ENCODE measurements at regions not wholly inside any gene's neighbourhood (a gene's known extent, or its start where the extent isn't known, plus 50 kb on each side); places are given as distances from the start of the nearest gene placed in this dataset.

DNA sequence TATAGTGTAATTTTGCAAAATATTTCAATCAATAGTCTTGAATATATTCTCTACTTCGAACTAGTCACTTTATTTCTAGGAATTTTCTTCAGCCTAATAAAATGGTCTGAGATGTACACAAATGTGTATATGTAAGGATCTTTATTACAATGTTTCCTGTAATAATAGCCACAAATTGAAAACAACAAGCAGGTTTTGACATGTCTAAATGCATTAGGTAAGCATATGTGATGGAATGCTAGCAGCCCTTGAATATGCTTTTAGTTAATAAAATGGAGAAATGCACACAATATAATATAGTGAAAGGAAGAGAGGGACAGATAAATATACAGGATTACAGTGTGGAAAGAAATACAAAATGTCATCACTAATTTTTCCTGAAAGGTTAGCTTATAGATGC is 196.5 kb upstream of the IRX5 start:
- no peak for TF ChIP-seq ZC3H11A (IDR thresholded peaks at IDR 0.05)
- TF ChIP-seq, protein P1, sequence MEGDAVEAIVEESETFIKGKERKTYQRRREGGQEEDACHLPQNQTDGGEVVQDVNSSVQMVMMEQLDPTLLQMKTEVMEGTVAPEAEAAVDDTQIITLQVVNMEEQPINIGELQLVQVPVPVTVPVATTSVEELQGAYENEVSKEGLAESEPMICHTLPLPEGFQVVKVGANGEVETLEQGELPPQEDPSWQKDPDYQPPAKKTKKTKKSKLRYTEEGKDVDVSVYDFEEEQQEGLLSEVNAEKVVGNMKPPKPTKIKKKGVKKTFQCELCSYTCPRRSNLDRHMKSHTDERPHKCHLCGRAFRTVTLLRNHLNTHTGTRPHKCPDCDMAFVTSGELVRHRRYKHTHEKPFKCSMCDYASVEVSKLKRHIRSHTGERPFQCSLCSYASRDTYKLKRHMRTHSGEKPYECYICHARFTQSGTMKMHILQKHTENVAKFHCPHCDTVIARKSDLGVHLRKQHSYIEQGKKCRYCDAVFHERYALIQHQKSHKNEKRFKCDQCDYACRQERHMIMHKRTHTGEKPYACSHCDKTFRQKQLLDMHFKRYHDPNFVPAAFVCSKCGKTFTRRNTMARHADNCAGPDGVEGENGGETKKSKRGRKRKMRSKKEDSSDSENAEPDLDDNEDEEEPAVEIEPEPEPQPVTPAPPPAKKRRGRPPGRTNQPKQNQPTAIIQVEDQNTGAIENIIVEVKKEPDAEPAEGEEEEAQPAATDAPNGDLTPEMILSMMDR (IDR thresholded peaks at IDR 0.05) = no peak
- TF ChIP-seq RCOR1 (IDR thresholded peaks at IDR 0.05; ENCODE audit: low read depth, low read length) = no peak
- no peak for TF ChIP-seq POLR2A (IDR thresholded peaks at IDR 0.05; ENCODE audit: low read length)

Data from A549 (cell line).